ENCODE measurements at regions not wholly inside any gene's neighbourhood (a gene's known extent, or its start where the extent isn't known, plus 50 kb on each side); places are given as distances from the start of the nearest gene placed in this dataset.
"Not testable (repeated sequence)": the region's sequence is repeated elsewhere in the genome, so short reads cannot be mapped to it uniquely, and the experiment has no call there.

DNA sequence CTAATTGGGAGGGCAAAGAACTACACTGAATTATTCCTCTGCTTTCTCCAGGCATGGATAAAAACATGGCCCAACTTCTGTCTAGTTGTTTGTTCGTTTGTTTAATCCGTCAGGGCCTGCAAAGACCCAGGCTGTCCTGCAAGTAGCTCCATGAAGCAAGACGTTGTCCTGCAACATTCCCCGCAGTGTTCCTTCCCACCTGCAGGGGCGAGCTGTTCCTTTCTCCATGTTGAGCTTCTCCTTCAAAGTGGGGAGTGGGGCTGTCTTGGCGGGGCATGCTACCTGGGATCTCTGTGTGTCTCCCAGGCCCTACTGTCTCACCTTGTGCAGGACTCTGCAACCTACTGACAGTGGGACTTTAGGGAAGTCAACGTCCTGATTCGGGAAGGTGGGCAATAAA, 264.0 kb upstream of the SMIM21 start (continued):
- no peak for TF ChIP-seq SNIP1 (IDR thresholded peaks at IDR 0.05; ENCODE audit: low read depth)
- no peak for TF ChIP-seq RCOR1 (IDR thresholded peaks at IDR 0.05; ENCODE audit: borderline replicate concordance in 1 of 2, low read depth in 2 of 2, low read length in 2 of 2)
- no peak for TF ChIP-seq CBX3 (IDR thresholded peaks at IDR 0.05; ENCODE audit: borderline replicate concordance in 1 of 2, low read length in 2 of 2)

DNA sequence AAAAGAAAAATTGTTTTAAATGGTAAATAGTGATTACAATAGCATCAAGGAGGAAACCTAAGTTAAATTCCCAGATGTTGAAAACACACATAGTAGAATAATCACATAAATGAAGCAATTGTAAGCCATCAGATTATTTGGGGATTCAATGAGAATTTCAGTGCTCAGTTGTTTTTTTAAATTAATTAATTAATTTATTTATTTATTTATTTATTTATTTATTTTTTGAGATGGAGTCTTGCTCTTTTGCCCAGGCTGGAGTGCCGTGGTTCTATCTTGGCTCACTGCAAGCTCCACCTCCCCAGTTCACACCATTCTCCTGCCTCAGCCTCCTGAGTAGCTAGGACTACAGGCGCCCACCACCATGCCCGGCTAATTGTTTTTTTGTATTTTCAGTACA, 262.8 kb upstream of the SMIM21 start:
- H3K4me3 ChIP-seq; H3K4me2 ChIP-seq (ENCODE audit: insufficient read depth, low read length); intact Hi-C loops (cut with micrococcal nuclease); in situ Hi-C loops (cut with MboI); BruUV-seq (replicated peaks); H2AFZ ChIP-seq (ENCODE audit: low read depth, low read length); DNase-seq (ENCODE audit: extremely low read depth in 1 of 4, low spot score in 3 of 4); CTCF ChIA-PET (ENCODE audit: low intra/inter-chr PET ratio); H4K20me1 ChIP-seq (replicated peaks; ENCODE audit: control insufficient read depth, insufficient read depth, low read length); POLR2A ChIA-PET; H3K27ac ChIP-seq (ENCODE audit: extremely low read depth, low read depth, low read length); H3K27me3 ChIP-seq (ENCODE audit: control insufficient read depth in 2 of 2, insufficient read depth in 2 of 2, low read length in 2 of 2); H3K79me2 ChIP-seq (ENCODE audit: control insufficient read depth, insufficient read depth, low read length); FAIRE-seq; H3K36me3 ChIP-seq (ENCODE audit: control insufficient read depth, insufficient read depth, low read length); H3K9me3 ChIP-seq (replicated peaks; ENCODE audit: control insufficient read depth, insufficient read depth, low read depth, low read length); H3K9me1 ChIP-seq (ENCODE audit: control insufficient read depth, insufficient read depth, low read length); H3K9ac ChIP-seq (ENCODE audit: insufficient read depth in 1 of 2, low read depth in 2 of 2, low read length in 2 of 2); ATAC-seq; H3K4me1 ChIP-seq (replicated peaks in 1 of 2; ENCODE audit: control insufficient read depth in 2 of 2, insufficient read depth in 2 of 2, low read length in 2 of 2): not testable (repeated sequence)
- WGBS (ENCODE audit: insufficient coverage, low coverage, missing lambda C conversion rate), result 0% methylated on average over 2 of the region's 3 CpGs

DNA sequence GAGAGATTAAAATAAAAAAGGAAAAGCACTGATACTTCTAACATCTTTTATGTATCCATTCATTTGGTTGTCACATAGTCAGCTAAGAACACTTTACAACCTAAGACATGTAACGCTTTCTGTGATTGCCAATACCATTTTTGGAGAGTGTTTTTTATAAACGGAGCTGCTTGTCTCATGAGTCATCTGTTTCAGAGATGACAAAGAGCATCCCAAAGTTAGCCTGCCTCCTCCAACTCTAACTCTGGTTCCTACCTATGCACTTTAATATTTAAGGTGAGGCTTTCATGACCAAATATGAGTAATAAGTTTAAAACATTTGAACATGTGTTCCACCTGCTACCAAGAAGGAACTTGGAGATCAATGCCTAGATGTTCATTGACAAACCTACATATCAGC, 260.1 kb upstream of the SMIM21 start:
- in situ Hi-C loops (cut with MboI) (no loop called here), intact Hi-C loops (cut with micrococcal nuclease) (no loop called here)
- Histone ChIP-seq H3K27ac (ENCODE audit: extremely low read depth, low read depth, low read length) (no peak overlapping the region), H3K9ac (ENCODE audit: insufficient read depth in 1 of 2, low read depth in 2 of 2, low read length in 2 of 2) (no peak overlapping the region), H3K36me3 (ENCODE audit: control insufficient read depth, insufficient read depth, low read length) (no peaks in the 10 kb centered on the region), H3K9me3 (replicated peaks; ENCODE audit: control insufficient read depth, insufficient read depth, low read depth, low read length) (no peaks in the 10 kb centered on the region), H3K4me2 (ENCODE audit: insufficient read depth, low read length) (no peak overlapping the region), H3K9me1 (ENCODE audit: control insufficient read depth, insufficient read depth, low read length) (no peaks in the 10 kb centered on the region), H2AFZ (ENCODE audit: low read depth, low read length) (no peak overlapping the region), H3K4me3 (no peak overlapping the region), H3K4me1 (replicated peaks in 1 of 2; ENCODE audit: control insufficient read depth in 2 of 2, insufficient read depth in 2 of 2, low read length in 2 of 2) (no peaks in the 10 kb centered on the region), H3K79me2 (ENCODE audit: control insufficient read depth, insufficient read depth, low read length) (no peaks in the 10 kb centered on the region), H3K27me3 (ENCODE audit: control insufficient read depth in 2 of 2, insufficient read depth in 2 of 2, low read length in 2 of 2) (no peaks in the 10 kb centered on the region), H4K20me1 (replicated peaks; ENCODE audit: control insufficient read depth, insufficient read depth, low read length) (no peaks in the 10 kb centered on the region)
- ChIA-PET POLR2A (no interaction called here), CTCF (ENCODE audit: low intra/inter-chr PET ratio) (no interaction called here)
- FAIRE-seq (no peak), DNase-seq (ENCODE audit: extremely low read depth in 1 of 4, low spot score in 3 of 4) (no peak), ATAC-seq (no peak)
- BruUV-seq (replicated peaks), result no TSS peak
- WGBS (ENCODE audit: insufficient coverage, low coverage, missing lambda C conversion rate), result 0% methylated on average over 2 of the region's 2 CpGs
- TF ChIP-seq, protein P1, sequence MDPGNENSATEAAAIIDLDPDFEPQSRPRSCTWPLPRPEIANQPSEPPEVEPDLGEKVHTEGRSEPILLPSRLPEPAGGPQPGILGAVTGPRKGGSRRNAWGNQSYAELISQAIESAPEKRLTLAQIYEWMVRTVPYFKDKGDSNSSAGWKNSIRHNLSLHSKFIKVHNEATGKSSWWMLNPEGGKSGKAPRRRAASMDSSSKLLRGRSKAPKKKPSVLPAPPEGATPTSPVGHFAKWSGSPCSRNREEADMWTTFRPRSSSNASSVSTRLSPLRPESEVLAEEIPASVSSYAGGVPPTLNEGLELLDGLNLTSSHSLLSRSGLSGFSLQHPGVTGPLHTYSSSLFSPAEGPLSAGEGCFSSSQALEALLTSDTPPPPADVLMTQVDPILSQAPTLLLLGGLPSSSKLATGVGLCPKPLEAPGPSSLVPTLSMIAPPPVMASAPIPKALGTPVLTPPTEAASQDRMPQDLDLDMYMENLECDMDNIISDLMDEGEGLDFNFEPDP (CRISPR knock-in tag; IDR thresholded peaks at IDR 0.05), result no peak
- TF ChIP-seq, protein P2, sequence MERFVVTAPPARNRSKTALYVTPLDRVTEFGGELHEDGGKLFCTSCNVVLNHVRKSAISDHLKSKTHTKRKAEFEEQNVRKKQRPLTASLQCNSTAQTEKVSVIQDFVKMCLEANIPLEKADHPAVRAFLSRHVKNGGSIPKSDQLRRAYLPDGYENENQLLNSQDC (CRISPR knock-in tag; IDR thresholded peaks at IDR 0.05), result no peak
- TF ChIP-seq, protein P3, sequence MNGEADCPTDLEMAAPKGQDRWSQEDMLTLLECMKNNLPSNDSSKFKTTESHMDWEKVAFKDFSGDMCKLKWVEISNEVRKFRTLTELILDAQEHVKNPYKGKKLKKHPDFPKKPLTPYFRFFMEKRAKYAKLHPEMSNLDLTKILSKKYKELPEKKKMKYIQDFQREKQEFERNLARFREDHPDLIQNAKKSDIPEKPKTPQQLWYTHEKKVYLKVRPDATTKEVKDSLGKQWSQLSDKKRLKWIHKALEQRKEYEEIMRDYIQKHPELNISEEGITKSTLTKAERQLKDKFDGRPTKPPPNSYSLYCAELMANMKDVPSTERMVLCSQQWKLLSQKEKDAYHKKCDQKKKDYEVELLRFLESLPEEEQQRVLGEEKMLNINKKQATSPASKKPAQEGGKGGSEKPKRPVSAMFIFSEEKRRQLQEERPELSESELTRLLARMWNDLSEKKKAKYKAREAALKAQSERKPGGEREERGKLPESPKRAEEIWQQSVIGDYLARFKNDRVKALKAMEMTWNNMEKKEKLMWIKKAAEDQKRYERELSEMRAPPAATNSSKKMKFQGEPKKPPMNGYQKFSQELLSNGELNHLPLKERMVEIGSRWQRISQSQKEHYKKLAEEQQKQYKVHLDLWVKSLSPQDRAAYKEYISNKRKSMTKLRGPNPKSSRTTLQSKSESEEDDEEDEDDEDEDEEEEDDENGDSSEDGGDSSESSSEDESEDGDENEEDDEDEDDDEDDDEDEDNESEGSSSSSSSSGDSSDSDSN (IDR thresholded peaks at IDR 0.05; ENCODE audit: borderline replicate concordance in 1 of 2, low read depth in 2 of 2, low read length in 2 of 2), result no peak
- TF ChIP-seq BCL6 (CRISPR knock-in tag; IDR thresholded peaks at IDR 0.05) (no peak), RBM15 (IDR thresholded peaks at IDR 0.05; ENCODE audit: insufficient read depth, low read length) (no peak), TGIF2 (CRISPR knock-in tag; IDR thresholded peaks at IDR 0.05) (no peak), BMI1 (IDR thresholded peaks at IDR 0.05; ENCODE audit: low read length) (no peak)

All from K562 (cell line).